ENCODE measurements at regions not wholly inside any gene's neighbourhood (a gene's known extent, or its start where the extent isn't known, plus 50 kb on each side); places are given as distances from the start of the nearest gene placed in this dataset.

GRCh38 chr15:25250906-25251622 lies 187.8 kb downstream of the UBE3A start:
- Histone ChIP-seq H2BK12ac (ENCODE audit: low read depth, low read length) (no peak overlapping the region), H4K91ac (replicated peaks; ENCODE audit: insufficient read length, low read length) (no peak overlapping the region), H3K79me2 (ENCODE audit: control insufficient read depth in 1 of 2, insufficient read depth in 2 of 2, low read length in 2 of 2) (no peaks in the 10 kb centered on the region), H3K27ac (ENCODE audit: low read depth, low read length) (no peak overlapping the region), H4K5ac (ENCODE audit: insufficient read length, low read depth, low read length) (no peak overlapping the region), H3K4ac (replicated peaks; ENCODE audit: insufficient read length, low read depth, low read length) (no peak overlapping the region), H2AFZ (ENCODE audit: low read length) (no peak overlapping the region), H3K18ac (ENCODE audit: extremely low read depth, low read length) (no peak overlapping the region), H2BK20ac (ENCODE audit: low read length) (no peak overlapping the region), H3K27me3 (replicated peaks in 1 of 4; ENCODE audit: control insufficient read depth in 3 of 4, extremely low read depth in 1 of 4, insufficient read depth in 3 of 4, low read length in 3 of 4) (no peaks in the 10 kb centered on the region), H3K4me1 (replicated peaks in 1 of 4; ENCODE audit: control insufficient read depth in 3 of 4, insufficient read depth in 4 of 4, low read length in 3 of 4) (no peaks in the 10 kb centered on the region), H3K4me3 (ENCODE audit: extremely low read depth in 1 of 4, insufficient read depth in 2 of 4, low read depth in 3 of 4, low read length in 4 of 4) (no peak overlapping the region), H2BK15ac (ENCODE audit: low read length) (no peak overlapping the region), H2BK5ac (ENCODE audit: low read depth, low read length) (no peak overlapping the region), H3K14ac (ENCODE audit: insufficient read length) (no peak overlapping the region), H3K4me2 (ENCODE audit: insufficient read depth in 1 of 2, low read depth in 2 of 2, low read length in 2 of 2) (no peak overlapping the region), H4K20me1 (replicated peaks in 1 of 2; ENCODE audit: control insufficient read depth in 1 of 2, insufficient read depth in 2 of 2, low read length in 2 of 2) (no peaks in the 10 kb centered on the region), H3K23ac (ENCODE audit: insufficient read length) (no peak overlapping the region), H4K8ac (ENCODE audit: extremely low read depth, insufficient read depth, low read length) (no peak overlapping the region), H2AK5ac (ENCODE audit: low read depth, low read length) (no peak overlapping the region), H3K23me2 (ENCODE audit: low read depth, low read length) (no peaks in the 10 kb centered on the region), H3K56ac (replicated peaks; ENCODE audit: insufficient read length, low read depth, low read length) (no peak overlapping the region), H3K9me3 (ENCODE audit: insufficient read depth in 2 of 2, low read depth in 1 of 2, low read length in 1 of 2) (peaks cover 53 to 83% of the 10 kb centered on the region in 2 experiments), H3K36me3 (ENCODE audit: control insufficient read depth in 2 of 4, insufficient read depth in 4 of 4, low read length in 3 of 4) (no peaks in the 10 kb centered on the region), H3K79me1 (ENCODE audit: low read depth, low read length) (no peaks in the 10 kb centered on the region), H2BK120ac (replicated peaks; ENCODE audit: low read depth, low read length) (no peak overlapping the region), H3K9ac (replicated peaks in 1 of 4; ENCODE audit: extremely low read depth in 1 of 4, low read depth in 3 of 4, low read length in 3 of 4) (no peak overlapping the region)
- ChIA-PET POLR2A (ENCODE audit: partially characterized antibody) (no interaction called here), CTCF (ENCODE audit: partially characterized antibody) (no interaction called here)
- DNase-seq (ENCODE audit: low read depth in 1 of 2, low spot score in 2 of 2) (no peak), FAIRE-seq (no peak)
- no peak for TF ChIP-seq RNF2 (IDR thresholded peaks at IDR 0.05; ENCODE audit: borderline replicate concordance, low read depth, low read length, missing control alignments, poor library complexity, severe bottlenecking)
- no peak for TF ChIP-seq NANOG (IDR thresholded peaks at IDR 0.05; ENCODE audit: insufficient read depth, low read depth, low read length, poor library complexity, severe bottlenecking)
- TF ChIP-seq HDAC6 (IDR thresholded peaks at IDR 0.05; ENCODE audit: low read depth, low read length): no peak
- TF ChIP-seq ZNF274 (IDR thresholded peaks at IDR 0.05; ENCODE audit: borderline replicate concordance, extremely low read depth, low read length): no peak
- TF ChIP-seq ATF2 (IDR thresholded peaks at IDR 0.05; ENCODE audit: low read length): no peak
- no peak for TF ChIP-seq EP300 (IDR thresholded peaks at IDR 0.05; ENCODE audit: borderline replicate concordance in 1 of 2, low read depth in 2 of 2, low read length in 2 of 2)
- TF ChIP-seq YY1 (IDR thresholded peaks at IDR 0.05; ENCODE audit: low read depth, low read length): no peak
- TF ChIP-seq SIN3A (conservative IDR thresholded peaks at IDR 0.05 in 1 of 2, IDR thresholded peaks at IDR 0.05 in 1 of 2; ENCODE audit: low read depth in 1 of 2, low read length in 2 of 2): no peak
- no peak for TF ChIP-seq CTBP2 (IDR thresholded peaks at IDR 0.05; ENCODE audit: borderline replicate concordance, insufficient read depth, insufficient read length, low read length)
- no peak for TF ChIP-seq RFX5 (IDR thresholded peaks at IDR 0.05; ENCODE audit: borderline replicate concordance, low read depth, low read length)
- 91% methylated on average over 14 of the region's 14 CpGs; no CpG with 5 or more reads in 1 of the 2 experiments for WGBS, 2 experiments (ENCODE audit: extremely low coverage in 1 of 2, insufficient coverage in 1 of 2, insufficient read length in 1 of 2, insufficient replicate concordance in 2 of 2, low coverage in 1 of 2, low lambda C conversion rate in 2 of 2, missing lambda C conversion rate in 1 of 2)
